Upper lobe of right lung (tissue), 1 donor: ENCODE measurements at regions not wholly inside any gene's neighbourhood (a gene's known extent, or its start where the extent isn't known, plus 50 kb on each side); places are given as distances from the start of the nearest gene placed in this dataset.

ENCODE experiments used
- ATAC-seq: fragments of 200-7000 bp; cut with Tn5 transposase; one replicate; pipeline ENCODE4 v1.9.1; 2020; ENCODE audit warnings: mild to moderate bottlenecking, moderate library complexity
- DNase-seq: peaks from one replicate; pipeline ENCODE4 v3.0.0-alpha.2; 2020
- H3K27ac ChIP-seq: fragments of 200-600 bp; one replicate; pipeline ENCODE4 v1.8.0; 2022
- H3K27me3 ChIP-seq: fragments of 200-600 bp; one replicate; pipeline ENCODE4 v1.8.0; 2022; ENCODE audit warnings: mild to moderate bottlenecking
- H3K36me3 ChIP-seq: fragments of 200-600 bp; one replicate; pipeline ENCODE4 v1.8.0; 2022
- H3K4me1 ChIP-seq: fragments of 200-600 bp; one replicate; pipeline ENCODE4 v1.8.0; 2022
- H3K4me3 ChIP-seq: fragments of 200-600 bp; one replicate; pipeline ENCODE4 v1.8.0; 2022; ENCODE audit warnings: mild to moderate bottlenecking
- H3K9me3 ChIP-seq: fragments of 200-600 bp; one replicate; pipeline ENCODE4 v1.8.0; 2022
- CTCF ChIP-seq: fragments of 200-600 bp; IDR thresholded peaks from one replicate; pipeline ENCODE4 v1.8.0; 2022; ENCODE audit warnings: antibody characterized with exemption
- intact Hi-C: fragments of 100-400 bp; cut with DNase I; formaldehyde crosslinking; loops from one replicate; pipeline ENCODE4 v1.11.0; 2022
- donor health status: DM: no; HTN: yes; CAD: no; lungs with severe emphysema.

GRCh38 chr1:82972841-82973553 lies 1025.9 kb downstream of the TTLL7 start:
- no peak overlapping the region for H3K27ac ChIP-seq
- DNase-seq (no peak), ATAC-seq (no peak)
- no peaks in the 10 kb centered on the region for H3K27me3 ChIP-seq
- no peak for TF ChIP-seq CTCF
- no peaks in the 10 kb centered on the region for H3K36me3 ChIP-seq
- intact Hi-C loops, result no loop called here
- no peak overlapping the region for H3K4me3 ChIP-seq
- H3K4me1 ChIP-seq, result no peaks in the 10 kb centered on the region
- no peaks in the 10 kb centered on the region for H3K9me3 ChIP-seq

- Histone ChIP-seq H3K27ac (no peak overlapping the region), H3K27me3 (no peaks in the 10 kb centered on the region), H3K4me3 (no peak overlapping the region), H3K4me1 (peaks cover 3% of the 10 kb centered on the region), H3K36me3 (no peaks in the 10 kb centered on the region), H3K9me3 (no peaks in the 10 kb centered on the region)
- TF ChIP-seq CTCF, result no peak
- DNase-seq (no peak), ATAC-seq (no peak)
- intact Hi-C loops, result no loop called here
Measured at GRCh38 chr1:82969340-82969739, 1029.6 kb downstream of the TTLL7 start.

- no peak overlapping the region for H3K4me3 ChIP-seq
- H3K27me3 ChIP-seq, result no peaks in the 10 kb centered on the region
- intact Hi-C loops, result no loop called here
- no peak for TF ChIP-seq CTCF
- no peak overlapping the region for H3K27ac ChIP-seq
- ATAC-seq, result no peak
- no peak for DNase-seq
- H3K9me3 ChIP-seq, result no peaks in the 10 kb centered on the region
- H3K36me3 ChIP-seq, result no peaks in the 10 kb centered on the region
- H3K4me1 ChIP-seq, result peaks cover 3% of the 10 kb centered on the region
Measured at GRCh38 chr1:82962658-82963057, 1036.3 kb downstream of the TTLL7 start.

- no peak overlapping the region for H3K27ac ChIP-seq
- H3K9me3 ChIP-seq, result no peaks in the 10 kb centered on the region
- H3K4me1 ChIP-seq, result no peaks in the 10 kb centered on the region
- no peak for TF ChIP-seq CTCF
- H3K4me3 ChIP-seq, result no peak overlapping the region
- ATAC-seq (no peak), DNase-seq (no peak)
- intact Hi-C loops, result no loop called here
- no peaks in the 10 kb centered on the region for H3K27me3 ChIP-seq
- H3K36me3 ChIP-seq, result no peaks in the 10 kb centered on the region
Measured at GRCh38 chr1:82950606-82951200, 1048.2 kb downstream of the TTLL7 start.

GRCh38 chr1:82948386-82948785 lies 1050.5 kb downstream of the TTLL7 start:
- H3K36me3 ChIP-seq, result no peaks in the 10 kb centered on the region
- H3K4me1 ChIP-seq, result no peaks in the 10 kb centered on the region
- no peak overlapping the region for H3K4me3 ChIP-seq
- intact Hi-C loops, result no loop called here
- H3K9me3 ChIP-seq, result no peaks in the 10 kb centered on the region
- H3K27ac ChIP-seq, result no peak overlapping the region
- ATAC-seq (no peak), DNase-seq (no peak)
- no peaks in the 10 kb centered on the region for H3K27me3 ChIP-seq
- no peak for TF ChIP-seq CTCF
